ENCODE measurements at regions not wholly inside any gene's neighbourhood (a gene's known extent, or its start where the extent isn't known, plus 50 kb on each side); places are given as distances from the start of the nearest gene placed in this dataset.

GRCh38 chr17:77479372-77480198 is 338.8 kb downstream of the SEC14L1 start:
- no peak for DNase-seq

- DNase-seq = no peak
Observed at GRCh38 chr17:77480199-77480508, 339.4 kb downstream of the SEC14L1 start.

GRCh38 chr17:77480509-77481215 is 339.9 kb downstream of the SEC14L1 start:
- DNase-seq = no peak

GRCh38 chr17:77481476-77482374 is 341.0 kb downstream of the SEC14L1 start:
- DNase-seq = no peak

GRCh38 chr17:77482375-77483127 is 341.8 kb downstream of the SEC14L1 start:
- no peak for DNase-seq

- DNase-seq = no peak
Observed at GRCh38 chr17:77483128-77483598, 342.4 kb downstream of the SEC14L1 start.

GRCh38 chr17:77484111-77484510 is 343.3 kb downstream of the SEC14L1 start:
- DNase-seq = no peak

GRCh38 chr17:77485089-77485833 is 344.5 kb downstream of the SEC14L1 start:
- no peak for DNase-seq

GRCh38 chr17:77487211-77487629 is 346.5 kb downstream of the SEC14L1 start:
- DNase-seq = no peak

GRCh38 chr17:77487677-77488530 is 347.1 kb downstream of the SEC14L1 start:
- DNase-seq = no peak

- no peak for DNase-seq
Observed at GRCh38 chr17:77488531-77489238, 347.9 kb downstream of the SEC14L1 start.

- no peak for DNase-seq
Observed at GRCh38 chr17:77489239-77489892, 348.6 kb downstream of the SEC14L1 start.

GRCh38 chr17:77489893-77490255 is 349.1 kb downstream of the SEC14L1 start:
- no peak for DNase-seq

- no peak for DNase-seq
Observed at GRCh38 chr17:77490361-77491183, 349.8 kb downstream of the SEC14L1 start.

GRCh38 chr17:77491921-77492445 is 351.2 kb downstream of the SEC14L1 start:
- no peak for DNase-seq

GRCh38 chr17:77492446-77493237 is 351.9 kb downstream of the SEC14L1 start:
- no peak for DNase-seq

- DNase-seq = no peak
Observed at GRCh38 chr17:77493238-77493820, 352.6 kb downstream of the SEC14L1 start.
